Panc1 (cell line): ENCODE measurements at regions not wholly inside any gene's neighbourhood (a gene's known extent, or its start where the extent isn't known, plus 50 kb on each side); places are given as distances from the start of the nearest gene placed in this dataset.

Experiments used
- ATAC-seq: fragments of 200-7000 bp; cut with Tn5 transposase; 2 replicates; pipeline ENCODE4 v1.9.1; 2020; ENCODE audit warnings: mild to moderate bottlenecking, moderate library complexity
- BruUV-seq: library from RNA; stranded (reverse); fragments of 400-500 nt; replicated peaks from 2 replicates; lab custom pipeline; 2021; lab: Mats Ljungman, UMichigan
- CTCF ChIA-PET: fragments of 300-600 bp; sonication (Branson Sonifier 250); formaldehyde crosslinking; loops from one replicate; lab custom pipeline; 2022; ENCODE audit warnings: antibody characterized with exemption; lab: Charles Lee
- POLR2A ChIA-PET: fragments of 300-600 bp; sonication (Branson Sonifier 250); formaldehyde crosslinking; loops from one replicate; lab custom pipeline; 2022; ENCODE audit warnings: antibody characterized with exemption; lab: Charles Lee
- DNase-seq: peaks from one replicate; pipeline ENCODE4 v3.0.0-alpha.2; 2010; ENCODE audit warnings: low read depth, low spot score
- H3K27ac ChIP-seq: 2 replicates; pipeline ENCODE4 v1.5.1; 2011; ENCODE audit warnings: mild to moderate bottlenecking, low read length, inconsistent platforms
- H3K27me3 ChIP-seq: fragments of 200-500 bp; sonication (Bioruptor generic); 2 replicates; pipeline ENCODE4 v1.6.0; 2014; ENCODE audit warnings: low read length, inconsistent platforms; ENCODE audit not compliant: control insufficient read depth, insufficient read depth
- H3K36me3 ChIP-seq: fragments of 200-500 bp; sonication (Bioruptor generic); 2 replicates; pipeline ENCODE4 v1.5.1; 2014; ENCODE audit warnings: inconsistent platforms, mild to moderate bottlenecking, low read length, moderate library complexity; ENCODE audit not compliant: control insufficient read depth, insufficient read depth
- H3K4me1 ChIP-seq: 2 replicates; pipeline ENCODE4 v1.5.1; 2011; ENCODE audit warnings: inconsistent platforms, mild to moderate bottlenecking, low read length, moderate library complexity; ENCODE audit not compliant: control insufficient read depth, insufficient read depth
- H3K4me3 ChIP-seq, 2 experiments: 2 replicates each; pipeline ENCODE4 v1.5.1; 2011 to 2012; ENCODE audit warnings: low read depth in 2 of 2, low read length in 2 of 2, mild to moderate bottlenecking in 2 of 2, inconsistent platforms in 1 of 2, moderate library complexity in 1 of 2
- H3K9me3 ChIP-seq: fragments of 200-500 bp; sonication (Bioruptor generic); 2 replicates; pipeline ENCODE4 v1.5.1; 2014; ENCODE audit warnings: low read depth, mild to moderate bottlenecking, inconsistent platforms, low read length, moderate library complexity; ENCODE audit not compliant: control insufficient read depth, insufficient read depth
- CTCF ChIP-seq: fragments of 450-650 bp; IDR thresholded peaks from 2 replicates; pipeline ENCODE4 v1.5.1; 2017; ENCODE audit warnings: mild to moderate bottlenecking
- POLR2AphosphoS5 ChIP-seq: IDR thresholded peaks from 2 replicates; pipeline ENCODE4 v1.6.1; 2012; ENCODE audit warnings: mild to moderate bottlenecking, low read depth, low read length, moderate library complexity
- SIN3A ChIP-seq: IDR thresholded peaks from 2 replicates; pipeline ENCODE4 v1.6.1; 2012; ENCODE audit warnings: low read depth, mild to moderate bottlenecking, low read length, moderate library complexity, borderline replicate concordance; ENCODE audit not compliant: insufficient read depth
- TCF7L2 ChIP-seq: IDR thresholded peaks from 2 replicates; pipeline ENCODE4 v1.6.1; 2011; ENCODE audit warnings: mild to moderate bottlenecking, low read depth, low read length, inconsistent platforms
- in situ Hi-C: cut with HindIII; loops from 2 replicates; pipeline ENCODE4 v1.10.0; 2016; ENCODE audit warnings: low sequenced_read_pairs, low pct_unique_long_range_greater_than_20kb
- intact Hi-C: fragments of 100-400 bp; cut with micrococcal nuclease; formaldehyde crosslinking; loops from one replicate; pipeline ENCODE4 v1.10.0; 2022; ENCODE audit not compliant: unreplicated experiment
- TF ChIP-seq, protein P1 (sequence below), 2 experiments: IDR thresholded peaks; 2 replicates each; pipeline ENCODE4 v1.6.1; 2011 to 2012; ENCODE audit warnings: low read depth in 2 of 2, control low read depth in 1 of 2, low read length in 1 of 2, mild to moderate bottlenecking in 1 of 2, moderate library complexity in 1 of 2; ENCODE audit not compliant: insufficient read depth in 1 of 2

DNA sequence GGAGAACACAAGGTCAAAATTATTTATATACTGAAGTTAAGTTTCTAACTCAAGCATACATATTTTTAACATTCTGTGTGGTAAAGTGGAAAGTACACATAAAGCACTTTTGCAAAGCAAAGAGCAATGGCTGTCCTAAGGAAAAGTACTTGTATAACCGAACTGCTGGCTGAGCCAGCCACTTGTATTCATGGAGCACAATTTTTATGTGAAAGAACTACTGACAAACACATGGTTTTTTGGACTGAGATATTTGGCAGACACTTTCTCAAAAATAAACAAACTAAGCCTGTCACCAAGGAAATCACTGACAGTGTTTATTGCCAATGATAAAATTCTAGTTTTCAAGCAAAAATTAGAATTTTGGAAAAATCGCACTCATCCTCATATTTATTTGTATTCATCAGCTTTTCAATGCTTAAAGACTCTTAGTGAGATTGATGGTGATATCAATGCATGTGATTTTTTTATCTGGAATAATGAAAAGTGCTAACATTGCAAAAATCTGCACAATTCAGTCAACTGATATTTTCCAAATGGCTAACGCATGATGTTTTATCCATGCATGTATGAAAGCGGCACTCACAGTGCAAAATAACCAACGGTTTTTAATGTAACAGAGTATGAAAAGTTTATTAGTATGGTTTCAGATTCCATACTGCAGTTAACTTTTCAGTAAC, 125.3 kb downstream of the IPO8 start:
- DNase-seq = no peak
- BruUV-seq = no TSS peak

GRCh38 chr12:30569426-30569825, 126.2 kb downstream of the IPO8 start:
- Histone ChIP-seq H3K9me3 (no peaks in the 10 kb centered on the region), H3K27ac (no peak overlapping the region), H3K27me3 (no peaks in the 10 kb centered on the region), H3K4me3 (no peak overlapping the region), H3K4me1 (no peaks in the 10 kb centered on the region), H3K36me3 (no peaks in the 10 kb centered on the region)
- no TSS peak for BruUV-seq
- ChIA-PET CTCF (no interaction called here), POLR2A (no interaction called here)
- in situ Hi-C loops (no loop called here), intact Hi-C loops (no loop called here)
- ATAC-seq (no peak), DNase-seq (no peak)
- TF ChIP-seq, protein P1, sequence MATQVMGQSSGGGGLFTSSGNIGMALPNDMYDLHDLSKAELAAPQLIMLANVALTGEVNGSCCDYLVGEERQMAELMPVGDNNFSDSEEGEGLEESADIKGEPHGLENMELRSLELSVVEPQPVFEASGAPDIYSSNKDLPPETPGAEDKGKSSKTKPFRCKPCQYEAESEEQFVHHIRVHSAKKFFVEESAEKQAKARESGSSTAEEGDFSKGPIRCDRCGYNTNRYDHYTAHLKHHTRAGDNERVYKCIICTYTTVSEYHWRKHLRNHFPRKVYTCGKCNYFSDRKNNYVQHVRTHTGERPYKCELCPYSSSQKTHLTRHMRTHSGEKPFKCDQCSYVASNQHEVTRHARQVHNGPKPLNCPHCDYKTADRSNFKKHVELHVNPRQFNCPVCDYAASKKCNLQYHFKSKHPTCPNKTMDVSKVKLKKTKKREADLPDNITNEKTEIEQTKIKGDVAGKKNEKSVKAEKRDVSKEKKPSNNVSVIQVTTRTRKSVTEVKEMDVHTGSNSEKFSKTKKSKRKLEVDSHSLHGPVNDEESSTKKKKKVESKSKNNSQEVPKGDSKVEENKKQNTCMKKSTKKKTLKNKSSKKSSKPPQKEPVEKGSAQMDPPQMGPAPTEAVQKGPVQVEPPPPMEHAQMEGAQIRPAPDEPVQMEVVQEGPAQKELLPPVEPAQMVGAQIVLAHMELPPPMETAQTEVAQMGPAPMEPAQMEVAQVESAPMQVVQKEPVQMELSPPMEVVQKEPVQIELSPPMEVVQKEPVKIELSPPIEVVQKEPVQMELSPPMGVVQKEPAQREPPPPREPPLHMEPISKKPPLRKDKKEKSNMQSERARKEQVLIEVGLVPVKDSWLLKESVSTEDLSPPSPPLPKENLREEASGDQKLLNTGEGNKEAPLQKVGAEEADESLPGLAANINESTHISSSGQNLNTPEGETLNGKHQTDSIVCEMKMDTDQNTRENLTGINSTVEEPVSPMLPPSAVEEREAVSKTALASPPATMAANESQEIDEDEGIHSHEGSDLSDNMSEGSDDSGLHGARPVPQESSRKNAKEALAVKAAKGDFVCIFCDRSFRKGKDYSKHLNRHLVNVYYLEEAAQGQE (IDR thresholded peaks at IDR 0.05; ENCODE audit: insufficient read depth in 1 of 2, low read depth in 2 of 2, low read length in 1 of 2) = no peak
- TF ChIP-seq CTCF (no peak), POLR2AphosphoS5 (no peak), TCF7L2 (no peak), SIN3A (no peak)

More for the DNA sequence above, 125.3 kb downstream of the IPO8 start:
- TF ChIP-seq POLR2AphosphoS5 (no peak), TCF7L2 (no peak), CTCF (no peak), SIN3A (no peak)
- TF ChIP-seq, protein P1 (IDR thresholded peaks at IDR 0.05; ENCODE audit: insufficient read depth in 1 of 2, low read depth in 2 of 2, low read length in 1 of 2) = no peak
- H3K9me3 ChIP-seq = no peaks in the 10 kb centered on the region
- H3K27me3 ChIP-seq = no peaks in the 10 kb centered on the region
- H3K36me3 ChIP-seq = no peaks in the 10 kb centered on the region
- ChIA-PET CTCF (no interaction called here), POLR2A (no interaction called here)
- H3K27ac ChIP-seq = no peak overlapping the region
- H3K4me3 ChIP-seq = no peak overlapping the region
- H3K4me1 ChIP-seq = no peaks in the 10 kb centered on the region
- ATAC-seq = no peak
- intact Hi-C loops = no loop called here
- in situ Hi-C loops = no loop called here
